ENCODE measurements at regions not wholly inside any gene's neighbourhood (a gene's known extent, or its start where the extent isn't known, plus 50 kb on each side); places are given as distances from the start of the nearest gene placed in this dataset.

GRCh38 chr4:15201782-15202181 is 199.5 kb downstream of the CPEB2 start:
- TF ChIP-seq EZH2 (IDR thresholded peaks at IDR 0.05; ENCODE audit: borderline replicate concordance, low read length) (no peak), CTCF (conservative IDR thresholded peaks at IDR 0.05 in 1 of 2, IDR thresholded peaks at IDR 0.05 in 1 of 2; ENCODE audit: extremely low read depth in 1 of 2, insufficient read depth in 1 of 2, low read depth in 1 of 2, low read length in 2 of 2) (no peak)
